Activated T-cell treated with anti-CD3 and anti-CD28 coated beads for 1 hour (primary cell): ENCODE measurements at regions not wholly inside any gene's neighbourhood (a gene's known extent, or its start where the extent isn't known, plus 50 kb on each side); places are given as distances from the start of the nearest gene placed in this dataset.
"Not testable (repeated sequence)": the region's sequence is repeated elsewhere in the genome, so short reads cannot be mapped to it uniquely, and the experiment has no call there.

Experiments
- DNase-seq: peaks from one replicate; pipeline ENCODE4 v3.0.0-alpha.2; 2020; ENCODE audit warnings: low read depth

DNA sequence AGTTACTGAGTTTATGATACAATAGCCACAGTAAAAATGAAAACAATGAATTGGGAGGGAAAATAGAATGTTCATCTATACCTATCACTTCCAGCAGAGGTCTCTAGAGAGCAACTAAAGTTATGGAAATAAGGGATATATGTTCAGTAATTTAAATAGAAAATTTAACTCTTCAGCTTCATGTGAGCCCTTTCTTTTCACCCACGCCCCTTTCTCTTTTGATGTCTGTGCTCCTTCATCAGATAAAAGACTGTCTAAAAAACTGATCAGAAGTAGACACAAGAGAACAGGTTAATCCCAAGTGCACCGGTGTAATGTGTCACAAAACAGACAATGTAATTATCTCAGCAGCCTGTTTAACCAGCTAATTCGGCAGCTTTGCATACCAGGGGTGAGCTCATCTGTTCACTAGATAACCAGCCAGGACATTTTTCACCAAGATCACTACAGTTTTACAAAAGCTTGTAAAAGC lies 238.5 kb upstream of the ERBB4 start:
- no peak for DNase-seq

DNA sequence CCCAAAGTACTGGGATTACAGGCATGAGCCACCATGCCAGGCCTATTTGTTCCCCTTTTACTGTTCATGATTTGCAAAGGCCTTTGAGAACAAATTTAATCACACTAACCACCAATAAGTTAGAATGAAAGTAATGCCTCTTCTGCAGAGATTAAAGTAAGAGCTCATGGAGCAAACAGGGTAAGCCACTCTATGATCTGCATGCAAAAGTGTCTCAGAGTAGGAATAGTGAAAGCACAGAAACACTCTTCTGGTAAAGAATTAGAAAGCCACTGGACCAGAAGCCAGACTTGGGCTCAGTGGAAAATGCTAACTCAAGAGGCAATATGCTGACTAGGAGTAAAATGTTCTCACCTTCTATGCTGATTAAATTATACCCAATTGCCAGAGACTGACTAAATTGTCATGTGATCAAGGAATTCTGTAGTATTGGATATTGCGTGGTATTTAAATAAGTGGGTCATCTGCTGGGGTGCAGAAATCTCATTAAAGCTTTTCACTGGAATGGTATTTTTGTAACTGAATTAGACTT lies 235.3 kb upstream of the ERBB4 start:
- DNase-seq = no peak

DNA sequence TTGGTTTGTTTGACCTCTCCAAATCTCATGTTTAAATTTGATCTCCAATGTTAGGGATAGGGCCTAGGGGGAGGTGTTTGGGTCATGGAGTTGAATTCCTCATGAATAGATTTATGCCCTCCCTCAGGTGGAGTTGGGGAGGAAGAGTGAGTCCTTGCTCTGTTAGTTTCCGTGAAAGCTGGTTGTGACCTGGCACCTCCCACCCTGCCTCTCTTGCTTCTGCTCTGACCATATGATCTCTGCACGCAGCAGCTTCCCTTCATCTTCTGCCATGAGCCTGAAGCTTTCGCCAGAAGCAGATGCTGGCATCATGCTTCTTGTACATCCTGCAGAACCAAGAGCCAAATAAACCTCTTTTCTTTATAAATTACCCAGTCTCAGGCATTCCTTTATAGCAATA lies 231.6 kb upstream of the ERBB4 start:
- no peak for DNase-seq

DNA sequence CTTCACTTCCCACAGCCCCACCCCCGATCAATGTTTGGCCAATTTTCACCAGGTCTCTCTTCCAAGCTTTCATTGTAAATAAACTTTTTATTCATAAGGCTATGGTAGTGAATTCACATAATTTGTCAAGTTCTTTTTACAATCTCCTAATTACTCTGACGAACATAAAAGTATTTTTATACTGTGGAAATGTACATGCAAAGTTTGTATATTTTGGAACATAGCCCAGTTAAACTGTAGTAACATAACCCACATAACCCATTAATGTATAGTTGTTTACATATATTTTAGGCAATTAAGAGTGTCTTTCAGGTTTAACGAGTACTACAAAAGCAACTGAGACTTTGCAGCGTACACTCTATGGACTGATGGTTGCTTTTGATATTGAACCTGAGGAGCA lies 228.3 kb upstream of the ERBB4 start:
- no peak for DNase-seq

DNA sequence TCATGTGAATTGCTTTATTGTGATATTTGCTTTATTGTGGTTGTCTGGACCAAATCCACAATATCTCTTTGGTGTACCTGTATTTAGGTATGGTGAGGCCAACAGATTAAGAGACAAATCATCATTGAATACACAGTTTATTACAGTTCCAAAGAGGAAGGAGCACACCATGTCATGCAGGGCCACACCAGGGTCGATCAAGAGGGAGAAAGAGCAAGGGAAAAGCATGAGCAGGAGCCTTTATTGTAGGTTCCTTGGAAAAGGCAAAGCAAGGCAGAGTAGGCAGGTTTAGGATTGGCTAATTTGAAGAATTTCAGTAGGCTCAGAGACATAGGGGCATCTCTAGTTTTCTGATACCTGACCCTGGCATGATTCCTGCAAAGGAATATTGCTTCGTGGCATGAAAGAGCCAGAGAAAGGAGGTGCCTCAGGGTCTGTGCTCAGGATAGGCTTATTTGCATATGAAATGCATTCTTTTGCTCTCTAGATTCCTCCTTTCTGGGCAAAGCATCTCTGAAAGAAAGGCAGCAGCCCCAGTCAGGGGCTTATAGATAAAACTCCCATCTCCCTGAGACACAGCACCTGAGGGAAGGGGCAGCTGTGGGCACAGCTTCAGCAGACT lies 214.2 kb upstream of the ERBB4 start:
- no peak for DNase-seq

DNA sequence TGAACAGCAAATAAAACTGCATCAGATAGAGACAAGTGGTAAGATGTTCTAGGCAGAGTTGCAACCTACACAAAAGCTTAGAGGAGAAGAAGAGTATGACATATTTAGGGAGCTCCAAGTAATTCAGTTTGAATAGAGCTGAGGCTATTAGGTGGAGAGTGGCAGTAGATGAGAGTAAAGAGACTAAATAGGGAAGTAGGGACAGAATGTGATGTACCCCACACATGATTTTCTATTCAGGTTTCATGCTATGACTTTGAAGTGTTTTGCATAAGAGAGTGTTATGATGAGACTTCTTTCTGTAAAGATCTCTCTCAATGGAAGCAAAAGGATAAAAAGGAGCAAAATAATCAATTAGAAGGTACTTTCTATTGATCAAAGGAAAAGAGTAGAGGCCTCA lies 206.8 kb upstream of the ERBB4 start:
- no peak for DNase-seq

DNA sequence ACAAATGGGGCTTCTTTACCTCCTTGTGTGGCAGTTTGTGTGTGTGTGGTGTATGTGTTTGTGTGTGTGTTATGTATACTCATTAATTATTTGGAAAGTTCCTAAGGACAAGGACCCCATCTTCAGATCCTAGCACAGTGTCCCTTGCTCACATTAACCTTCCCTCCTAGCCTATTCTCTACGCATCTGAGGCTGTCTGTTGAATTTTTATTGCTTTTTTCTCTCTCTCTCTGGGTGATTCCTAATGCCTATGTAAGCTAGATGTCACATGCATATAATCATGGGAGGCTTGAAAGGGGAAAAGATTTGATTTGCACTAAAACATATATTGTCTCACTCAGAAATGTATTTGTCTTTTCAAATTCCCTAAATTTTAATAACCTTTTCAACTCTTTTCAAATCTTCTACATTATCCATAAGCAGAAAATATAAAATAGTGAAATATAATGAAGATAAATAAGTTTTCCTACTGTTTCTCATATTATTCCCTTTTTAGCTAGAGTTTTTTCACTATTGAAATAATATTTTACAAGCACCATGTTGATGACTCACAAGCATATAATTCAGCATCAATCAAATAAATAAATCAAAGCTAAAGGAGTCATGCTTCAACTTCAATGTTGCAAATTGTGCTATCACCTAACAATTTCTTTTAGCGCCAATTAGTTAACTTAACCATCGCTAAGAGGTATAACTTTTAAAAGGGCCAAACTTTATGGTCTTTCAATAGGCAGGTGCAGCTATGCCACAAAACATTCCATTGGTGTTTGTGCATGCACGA lies 199.0 kb upstream of the ERBB4 start:
- no peak for DNase-seq

DNA sequence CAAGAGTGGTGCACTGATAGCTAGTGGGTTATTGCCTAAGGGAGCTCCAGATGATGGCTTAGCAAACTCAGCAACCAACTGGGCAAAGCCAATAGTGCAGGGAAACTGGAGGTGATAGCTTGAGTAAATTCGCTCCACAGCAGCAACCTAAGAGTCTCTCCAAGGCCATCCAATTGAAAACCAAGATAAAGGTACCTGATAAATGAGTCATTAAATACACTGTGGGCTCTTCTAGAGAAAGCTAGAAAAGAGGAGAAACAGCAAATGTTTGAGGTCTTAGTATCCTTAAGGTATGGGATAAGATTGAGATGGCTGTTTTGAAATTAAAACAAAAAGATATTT lies 197.8 kb upstream of the ERBB4 start:
- DNase-seq = no peak

DNA sequence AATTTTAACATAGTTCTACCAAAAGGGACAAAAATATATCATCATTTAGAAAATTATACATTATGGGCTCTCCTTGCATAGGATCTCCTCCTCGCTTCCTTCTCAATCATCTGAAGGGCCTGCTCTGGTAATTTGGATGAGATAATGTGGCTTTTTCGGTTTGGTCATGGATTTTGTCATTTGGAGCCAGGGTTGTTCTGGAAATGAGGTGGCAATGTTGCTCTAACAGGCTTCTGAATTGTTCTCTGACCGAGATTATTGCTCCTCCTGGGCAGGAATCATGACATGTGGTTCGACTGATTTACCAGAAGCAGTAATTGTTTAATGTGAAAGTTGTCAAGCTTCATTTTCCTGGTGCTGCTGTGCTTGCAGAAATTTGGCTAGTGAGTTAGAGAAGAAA lies 194.7 kb upstream of the ERBB4 start:
- no peak for DNase-seq

DNA sequence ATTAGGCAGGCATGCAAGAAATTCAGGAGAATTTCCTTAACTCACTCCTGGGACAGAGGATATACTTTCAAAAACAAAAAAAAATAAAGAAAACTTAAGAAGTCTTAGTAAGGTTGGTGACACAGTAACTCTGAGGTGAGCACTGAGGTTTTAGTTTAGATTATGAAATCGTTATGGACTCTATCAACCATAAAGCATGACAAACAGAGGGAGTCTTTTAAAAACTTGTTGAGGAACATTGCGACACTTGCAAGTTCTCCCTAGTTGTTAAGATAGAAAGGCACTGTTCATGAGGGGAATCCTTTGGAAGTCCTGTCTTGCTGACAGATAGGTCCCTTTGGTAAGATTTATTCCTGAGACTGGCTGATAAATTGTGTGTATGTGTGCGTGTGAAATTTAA lies 194.3 kb upstream of the ERBB4 start:
- DNase-seq = no peak

DNA sequence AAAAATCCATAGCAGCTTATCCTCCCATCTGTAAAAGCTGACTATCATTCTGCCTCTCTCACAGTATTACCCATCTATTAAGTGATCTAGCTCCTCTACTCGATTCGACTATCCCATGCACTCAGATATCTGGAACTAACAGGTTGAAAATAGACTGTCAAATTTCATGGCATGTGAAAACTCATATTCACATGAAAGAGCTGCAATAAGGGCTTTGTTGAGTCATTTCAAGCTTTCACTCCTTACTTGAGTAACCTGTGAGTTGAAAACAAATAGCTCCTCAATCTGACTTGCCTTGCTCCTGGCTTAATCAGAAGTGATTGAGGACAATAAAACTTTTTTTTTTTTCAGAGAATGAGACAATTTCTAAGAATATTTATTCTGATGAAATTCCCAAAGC lies 192.4 kb upstream of the ERBB4 start:
- no peak for DNase-seq

DNA sequence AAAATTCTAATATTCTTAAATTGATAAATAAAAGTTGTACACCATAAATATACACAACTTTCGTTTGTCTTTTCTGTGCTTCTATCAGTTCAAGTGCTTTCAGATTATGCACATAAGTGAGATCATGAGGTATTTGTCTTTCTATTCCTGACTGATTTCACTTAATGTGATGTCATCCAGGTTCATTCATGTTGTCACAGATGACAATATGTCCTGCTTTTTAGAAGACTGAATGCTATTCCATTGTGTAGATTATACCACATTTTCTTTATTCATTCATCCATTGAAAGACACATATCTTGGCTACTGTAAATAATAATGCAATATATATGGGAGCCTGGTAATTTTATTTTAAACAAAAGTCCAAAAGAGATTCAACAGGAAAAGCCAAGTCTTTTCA lies 190.1 kb upstream of the ERBB4 start:
- no peak for DNase-seq

DNA sequence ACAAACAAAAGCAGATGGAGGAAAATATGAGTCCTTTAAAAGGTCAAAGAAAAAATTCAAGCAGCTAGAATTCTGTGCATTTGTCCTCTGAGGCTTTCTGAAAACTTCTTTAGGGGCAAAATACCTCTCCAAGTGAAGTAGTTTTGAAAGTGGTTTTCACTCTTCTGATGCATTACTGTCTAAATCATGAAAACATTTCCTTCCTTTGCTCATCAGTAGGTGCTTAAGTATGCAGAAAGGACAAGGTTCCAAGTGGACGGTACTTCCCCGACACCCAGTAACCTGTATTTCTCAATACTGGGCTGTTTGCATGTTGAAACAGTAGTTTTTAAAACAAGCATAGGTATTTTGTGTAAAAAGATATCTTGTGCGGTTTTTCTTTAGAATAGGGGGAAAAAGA lies 189.1 kb upstream of the ERBB4 start:
- no peak for DNase-seq

DNA sequence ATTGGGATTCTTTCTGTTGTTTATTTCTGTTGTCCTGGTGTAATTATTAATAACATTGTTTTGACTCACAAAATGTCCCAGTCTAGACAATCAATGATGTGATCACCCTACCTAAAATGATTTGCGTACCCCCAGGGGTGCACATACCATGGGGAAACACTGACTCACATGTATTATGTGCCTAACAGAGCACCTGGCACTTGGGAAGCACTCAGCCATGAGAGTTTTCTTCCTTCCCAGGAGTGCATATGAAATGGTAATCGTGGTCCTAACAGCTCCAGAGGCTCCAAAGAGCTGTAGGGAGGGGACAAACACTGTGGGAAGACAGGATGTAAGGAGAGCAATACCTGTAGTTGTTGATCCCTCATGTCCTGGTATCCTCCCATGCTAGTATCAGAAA lies 187.8 kb upstream of the ERBB4 start:
- DNase-seq = no peak

DNA sequence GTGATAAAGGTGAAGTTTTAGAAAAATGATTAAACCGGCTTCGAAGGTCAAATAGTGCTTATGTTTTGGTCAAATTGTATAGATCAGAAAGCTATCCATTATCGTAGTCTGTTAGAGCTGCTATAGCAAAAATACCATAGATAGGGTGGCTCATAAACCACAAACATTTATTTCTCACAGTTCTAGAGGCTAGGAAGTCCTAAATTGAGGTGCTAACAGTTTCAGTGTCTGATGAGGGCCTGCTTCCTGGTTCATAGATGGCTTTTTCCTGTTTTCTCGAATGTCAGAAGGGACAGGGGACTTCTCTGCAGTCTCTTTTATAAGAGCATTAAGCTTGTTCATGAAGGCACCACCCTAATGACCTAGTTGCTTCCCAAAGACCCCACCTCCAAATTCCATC lies 186.6 kb upstream of the ERBB4 start:
- no peak for DNase-seq

DNA sequence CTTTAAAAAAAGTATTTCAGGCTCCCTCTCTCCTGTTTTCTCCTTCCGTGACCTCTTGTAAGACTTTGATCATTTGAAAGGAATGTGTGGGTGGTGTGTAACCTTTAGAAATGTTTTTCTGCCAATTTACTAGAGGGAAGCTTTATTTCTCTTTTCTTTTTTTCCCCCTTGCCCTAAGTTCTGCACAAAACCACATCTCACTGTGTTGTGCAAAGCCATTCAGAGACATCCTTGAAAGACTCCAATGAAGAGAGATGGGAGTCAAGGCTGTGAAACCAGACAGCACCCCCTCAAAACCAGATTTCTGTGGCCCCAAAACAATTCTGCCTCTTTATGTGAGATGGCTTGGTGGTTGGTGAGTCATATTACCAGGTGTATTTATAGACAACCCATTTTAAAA lies 184.6 kb upstream of the ERBB4 start:
- DNase-seq = no peak

DNA sequence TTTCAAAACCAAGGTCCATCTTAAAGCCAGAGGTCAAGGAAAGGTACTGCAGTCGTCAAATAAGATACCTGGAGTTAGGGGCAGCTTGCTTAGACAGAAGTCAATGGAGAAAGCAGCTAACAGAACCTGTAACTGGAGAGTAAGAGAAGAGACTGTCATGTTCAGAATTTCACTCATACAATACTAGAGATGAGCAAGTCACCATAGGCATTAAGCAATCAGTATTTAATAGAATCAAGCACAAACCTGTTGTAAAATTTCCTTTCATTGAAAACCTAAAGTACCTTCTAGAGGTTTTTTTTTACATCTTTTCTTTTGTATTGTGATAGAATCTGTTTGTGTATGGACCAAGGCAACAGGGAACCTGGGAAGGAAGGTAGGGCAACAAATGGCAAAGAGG lies 183.4 kb upstream of the ERBB4 start:
- no peak for DNase-seq

DNA sequence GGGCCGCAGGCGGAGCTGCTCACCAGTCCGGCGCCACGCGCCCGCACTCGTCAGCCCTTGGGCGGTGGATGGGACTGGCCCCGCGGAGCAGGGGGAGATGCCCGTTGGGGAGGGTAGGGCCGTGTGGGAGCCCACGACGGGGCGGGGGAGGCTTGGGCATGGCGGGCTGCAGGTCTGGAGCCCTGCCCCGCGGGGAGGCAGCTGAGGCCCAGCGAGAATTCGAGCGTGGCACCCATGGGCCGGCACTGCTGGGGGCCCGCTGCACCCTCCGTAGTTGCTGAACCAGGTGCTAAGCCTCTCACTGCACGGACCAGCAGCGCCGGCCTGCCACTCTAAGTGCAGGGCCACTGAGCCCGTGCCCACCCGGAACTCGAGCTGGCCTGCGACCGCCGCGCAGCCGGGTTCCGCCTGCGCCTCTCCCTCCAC lies 182.4 kb upstream of the ERBB4 start:
- no peak for DNase-seq

DNA sequence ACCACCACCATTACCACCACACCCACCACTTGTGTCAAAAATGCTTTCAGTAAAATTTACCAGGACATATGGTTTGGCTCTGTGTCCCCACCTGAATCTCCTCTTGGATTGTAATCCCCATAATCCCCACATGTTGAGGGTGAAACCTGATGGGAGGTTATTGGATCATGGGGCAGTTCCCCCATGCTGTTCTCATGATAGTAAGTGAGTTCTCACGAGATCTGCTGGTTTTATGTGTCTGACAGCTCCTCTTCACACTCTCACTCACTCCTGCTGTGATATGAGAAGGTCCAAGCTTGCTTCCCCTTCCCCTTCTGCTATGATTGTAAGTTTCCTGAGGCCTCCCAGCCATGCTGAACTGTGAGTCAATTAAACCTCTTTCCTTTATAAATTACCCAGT lies 176.8 kb upstream of the ERBB4 start:
- not testable (repeated sequence) for DNase-seq

DNA sequence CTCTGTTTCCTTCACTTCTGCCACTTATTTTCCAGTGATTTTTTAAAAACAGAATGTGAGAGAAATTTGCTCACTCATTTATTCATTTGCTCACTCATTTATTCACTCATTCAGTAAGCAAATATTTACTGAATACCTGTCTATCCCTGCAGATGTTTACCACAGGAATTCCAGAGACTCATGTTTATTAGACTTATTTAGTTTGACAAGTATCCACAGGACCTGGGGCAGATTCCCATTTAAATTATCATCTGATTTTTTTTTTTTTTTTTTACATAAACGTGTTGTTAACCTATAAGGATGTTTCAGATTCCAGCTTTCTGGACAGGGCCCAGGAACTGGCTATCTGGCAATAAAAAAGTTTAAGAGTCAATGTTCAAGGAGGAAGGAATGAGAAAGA lies 175.1 kb upstream of the ERBB4 start:
- no peak for DNase-seq

DNA sequence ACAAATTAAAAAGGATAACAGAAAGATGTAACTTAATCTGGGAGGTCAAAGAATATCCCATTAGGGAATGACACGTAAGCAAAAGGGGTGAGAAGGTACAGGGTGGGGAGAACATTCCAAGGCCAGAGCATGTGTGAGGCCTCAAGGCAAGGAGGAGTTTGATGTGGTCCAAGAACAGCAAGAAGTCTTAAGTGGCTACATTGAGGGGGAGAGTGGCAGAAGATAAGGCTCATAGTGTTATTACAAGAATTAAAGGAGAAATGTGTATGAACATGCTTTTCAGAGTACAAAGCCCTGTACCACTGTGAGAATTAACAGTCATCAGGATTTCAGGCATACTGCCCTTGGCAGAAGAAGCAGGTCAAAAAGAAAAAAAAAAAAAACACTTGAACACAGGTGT lies 174.4 kb upstream of the ERBB4 start:
- DNase-seq = no peak

DNA sequence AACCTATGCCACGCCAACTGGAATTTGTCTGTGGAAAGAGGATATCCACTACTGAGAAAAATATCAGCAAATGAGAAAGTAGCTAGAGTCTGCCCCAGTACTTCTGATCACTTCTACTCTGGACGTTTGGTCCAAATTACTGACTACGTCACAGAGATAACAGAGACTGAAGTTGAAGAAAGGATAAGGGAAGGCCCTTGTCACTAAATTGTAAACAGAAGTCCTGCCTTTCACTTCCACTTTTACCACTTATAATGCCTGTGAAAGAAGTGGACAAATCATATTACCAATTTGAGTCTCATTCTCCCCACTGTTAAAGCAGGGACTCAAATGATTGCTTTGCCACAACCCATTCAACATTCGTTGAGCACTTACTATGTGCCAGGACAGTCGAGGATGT lies 173.9 kb upstream of the ERBB4 start:
- DNase-seq = no peak

DNA sequence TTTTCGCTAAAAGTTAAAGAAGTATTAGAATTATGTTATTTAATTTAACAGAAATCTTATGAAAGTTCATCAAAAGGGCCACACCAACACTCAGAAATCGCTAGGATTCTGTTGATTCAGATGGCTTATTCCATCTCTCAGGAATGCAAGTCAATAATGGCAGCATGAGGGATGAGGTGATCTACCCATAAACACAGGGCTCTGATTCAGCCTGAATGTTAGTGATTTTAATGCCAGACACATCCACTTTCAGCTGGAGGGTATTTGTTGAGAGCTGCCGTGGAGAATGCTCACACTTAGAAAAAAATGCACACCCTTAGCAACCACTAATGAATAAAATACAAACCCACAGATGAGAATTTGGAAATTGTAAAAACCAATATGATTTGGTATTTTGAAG lies 173.3 kb upstream of the ERBB4 start:
- DNase-seq = no peak

DNA sequence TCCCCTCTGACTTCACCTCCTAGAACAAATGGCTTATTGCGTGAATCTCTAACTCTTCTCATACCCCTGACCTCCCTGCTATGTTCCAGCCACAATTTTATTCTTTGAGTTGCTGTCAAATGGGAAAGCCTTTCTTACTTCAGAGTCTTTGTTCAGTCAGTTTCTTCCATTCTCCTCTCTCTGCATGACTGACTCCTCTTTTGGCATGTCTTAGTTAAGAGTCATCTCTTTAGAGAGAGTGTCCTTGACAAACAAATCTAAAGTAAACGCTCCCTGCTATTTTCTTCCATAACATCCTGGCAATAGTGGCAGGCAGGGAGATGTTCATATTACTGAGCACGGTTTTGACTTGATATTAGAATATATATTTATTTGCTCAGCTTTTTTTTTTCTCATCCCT lies 170.7 kb upstream of the ERBB4 start:
- DNase-seq = no peak
